ENCODE measurements at regions not wholly inside any gene's neighbourhood (a gene's known extent, or its start where the extent isn't known, plus 50 kb on each side); places are given as distances from the start of the nearest gene placed in this dataset.

GRCh38 chr7:145876376-145876775 is 240.2 kb upstream of the CNTNAP2 start:
- TF ChIP-seq FOXM1 (IDR thresholded peaks at IDR 0.05; ENCODE audit: borderline replicate concordance, low read depth) (no peak), EGR1 (IDR thresholded peaks at IDR 0.05) (no peak)

DNA sequence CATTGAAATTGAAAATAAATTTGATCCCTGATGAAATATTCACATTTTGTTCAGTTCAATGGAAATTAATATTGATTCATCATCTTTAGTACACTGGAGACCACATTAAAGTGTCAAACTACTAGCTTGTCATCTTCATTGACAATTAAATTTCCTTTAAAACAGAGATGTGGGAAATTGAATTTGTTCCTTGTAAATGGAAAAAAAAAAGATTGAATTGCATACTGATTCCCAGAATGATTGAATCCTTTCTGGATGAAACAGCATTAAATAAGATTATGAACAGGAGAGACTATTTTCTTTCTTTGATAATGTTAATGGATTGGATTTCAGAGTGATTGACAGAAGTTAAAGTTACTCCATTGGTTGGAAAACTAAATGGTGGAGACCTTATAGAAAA is 241.3 kb upstream of the CNTNAP2 start:
- TF ChIP-seq USF1 (IDR thresholded peaks at IDR 0.05) (no peak), EP300 (IDR thresholded peaks at IDR 0.05; ENCODE audit: borderline replicate concordance) (no peak), ZBTB7A (IDR thresholded peaks at IDR 0.05; ENCODE audit: low read depth) (no peak), EGR1 (IDR thresholded peaks at IDR 0.05) (no peak), CEBPB (IDR thresholded peaks at IDR 0.05) (no peak), TEAD4 (IDR thresholded peaks at IDR 0.05) (no peak), CREB1 (IDR thresholded peaks at IDR 0.05; ENCODE audit: low read depth) (no peak), MAX (IDR thresholded peaks at IDR 0.05) (no peak), RAD21 (IDR thresholded peaks at IDR 0.05; ENCODE audit: low read depth) (no peak), YY1 (IDR thresholded peaks at IDR 0.05; ENCODE audit: low read depth) (no peak), TCF12 (IDR thresholded peaks at IDR 0.05; ENCODE audit: low read depth) (no peak), NFIC (IDR thresholded peaks at IDR 0.05) (no peak), TAF1 (IDR thresholded peaks at IDR 0.05; ENCODE audit: low read depth) (no peak), FOXM1 (IDR thresholded peaks at IDR 0.05; ENCODE audit: borderline replicate concordance, low read depth) (no peak)
- TF ChIP-seq, protein P1, sequence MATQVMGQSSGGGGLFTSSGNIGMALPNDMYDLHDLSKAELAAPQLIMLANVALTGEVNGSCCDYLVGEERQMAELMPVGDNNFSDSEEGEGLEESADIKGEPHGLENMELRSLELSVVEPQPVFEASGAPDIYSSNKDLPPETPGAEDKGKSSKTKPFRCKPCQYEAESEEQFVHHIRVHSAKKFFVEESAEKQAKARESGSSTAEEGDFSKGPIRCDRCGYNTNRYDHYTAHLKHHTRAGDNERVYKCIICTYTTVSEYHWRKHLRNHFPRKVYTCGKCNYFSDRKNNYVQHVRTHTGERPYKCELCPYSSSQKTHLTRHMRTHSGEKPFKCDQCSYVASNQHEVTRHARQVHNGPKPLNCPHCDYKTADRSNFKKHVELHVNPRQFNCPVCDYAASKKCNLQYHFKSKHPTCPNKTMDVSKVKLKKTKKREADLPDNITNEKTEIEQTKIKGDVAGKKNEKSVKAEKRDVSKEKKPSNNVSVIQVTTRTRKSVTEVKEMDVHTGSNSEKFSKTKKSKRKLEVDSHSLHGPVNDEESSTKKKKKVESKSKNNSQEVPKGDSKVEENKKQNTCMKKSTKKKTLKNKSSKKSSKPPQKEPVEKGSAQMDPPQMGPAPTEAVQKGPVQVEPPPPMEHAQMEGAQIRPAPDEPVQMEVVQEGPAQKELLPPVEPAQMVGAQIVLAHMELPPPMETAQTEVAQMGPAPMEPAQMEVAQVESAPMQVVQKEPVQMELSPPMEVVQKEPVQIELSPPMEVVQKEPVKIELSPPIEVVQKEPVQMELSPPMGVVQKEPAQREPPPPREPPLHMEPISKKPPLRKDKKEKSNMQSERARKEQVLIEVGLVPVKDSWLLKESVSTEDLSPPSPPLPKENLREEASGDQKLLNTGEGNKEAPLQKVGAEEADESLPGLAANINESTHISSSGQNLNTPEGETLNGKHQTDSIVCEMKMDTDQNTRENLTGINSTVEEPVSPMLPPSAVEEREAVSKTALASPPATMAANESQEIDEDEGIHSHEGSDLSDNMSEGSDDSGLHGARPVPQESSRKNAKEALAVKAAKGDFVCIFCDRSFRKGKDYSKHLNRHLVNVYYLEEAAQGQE (IDR thresholded peaks at IDR 0.05; ENCODE audit: low read depth) = no peak

DNA sequence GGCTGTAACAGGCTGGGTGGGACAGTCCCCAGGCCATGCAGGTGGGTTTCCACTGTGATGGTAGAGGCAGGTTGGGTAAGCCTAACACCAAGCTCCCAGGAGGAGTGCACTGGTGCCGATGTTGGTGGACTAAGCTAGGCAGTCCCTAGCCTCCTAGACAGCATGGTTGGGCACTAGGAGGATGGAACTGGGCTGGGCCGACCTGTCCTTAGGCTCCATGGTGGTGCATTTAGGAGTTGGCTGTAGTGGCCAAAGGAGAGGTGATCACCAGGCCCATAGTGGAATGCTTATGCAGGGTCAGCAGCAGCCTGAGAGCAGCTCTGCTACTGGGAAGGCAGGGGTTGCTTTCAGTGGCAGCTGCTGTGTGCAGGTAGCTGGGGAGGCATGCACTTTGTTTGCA is 247.7 kb upstream of the CNTNAP2 start:
- TF ChIP-seq ZBTB7A (IDR thresholded peaks at IDR 0.05; ENCODE audit: low read depth) (no peak), CREB1 (IDR thresholded peaks at IDR 0.05; ENCODE audit: low read depth) (no peak), TCF12 (IDR thresholded peaks at IDR 0.05; ENCODE audit: low read depth) (no peak), YY1 (IDR thresholded peaks at IDR 0.05; ENCODE audit: low read depth) (no peak), CEBPB (IDR thresholded peaks at IDR 0.05) (no peak), EP300 (IDR thresholded peaks at IDR 0.05; ENCODE audit: borderline replicate concordance) (no peak)

DNA sequence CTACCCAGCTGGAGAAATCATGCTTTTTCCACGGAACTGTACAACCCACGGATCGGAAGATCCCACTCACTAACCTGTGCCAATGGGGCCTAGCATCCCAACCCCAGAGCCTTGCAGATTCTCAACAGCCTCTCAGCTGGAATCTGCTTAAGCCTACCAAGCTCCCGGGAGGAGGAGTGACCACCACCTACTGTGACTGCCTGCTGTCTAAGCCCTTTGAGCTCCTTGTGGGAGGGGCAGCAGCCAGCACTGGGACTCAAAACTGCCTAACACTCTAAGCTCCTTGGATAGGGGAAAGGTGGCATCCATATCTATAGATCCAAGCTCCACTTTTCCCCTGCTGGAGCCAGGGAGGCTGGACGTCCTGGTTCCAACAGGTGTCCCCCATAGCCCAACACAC is 254.4 kb upstream of the CNTNAP2 start:
- TF ChIP-seq MAX (IDR thresholded peaks at IDR 0.05) (no peak), EP300 (IDR thresholded peaks at IDR 0.05; ENCODE audit: borderline replicate concordance) (no peak), ZBTB7A (IDR thresholded peaks at IDR 0.05; ENCODE audit: low read depth) (no peak), TEAD4 (IDR thresholded peaks at IDR 0.05) (no peak)

DNA sequence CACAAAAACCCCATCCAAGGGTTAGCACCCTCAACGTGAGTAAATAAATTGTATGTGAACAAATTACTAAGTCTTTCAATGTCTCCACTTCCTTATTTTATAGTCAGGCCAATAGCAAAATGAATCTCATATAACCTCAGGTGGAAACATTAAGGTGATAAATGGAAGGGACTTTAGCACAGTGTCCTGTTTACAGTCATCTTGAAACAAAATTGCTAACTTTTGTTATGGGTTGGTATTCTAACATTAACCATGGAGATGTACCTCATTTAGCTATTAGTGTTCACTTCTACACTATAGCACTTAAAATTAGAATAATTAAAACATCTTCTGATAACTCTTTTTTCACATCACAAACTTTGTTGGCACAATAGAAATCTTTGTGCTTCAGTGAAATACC is 255.8 kb upstream of the CNTNAP2 start:
- TF ChIP-seq NFIC (IDR thresholded peaks at IDR 0.05) = no peak
- TF ChIP-seq, protein P1 (IDR thresholded peaks at IDR 0.05; ENCODE audit: low read depth) = no peak
- TF ChIP-seq TAF1 (IDR thresholded peaks at IDR 0.05; ENCODE audit: low read depth) = no peak
- no peak for TF ChIP-seq CEBPB (IDR thresholded peaks at IDR 0.05)
- TF ChIP-seq USF1 (IDR thresholded peaks at IDR 0.05) = no peak
- no peak for TF ChIP-seq TEAD4 (IDR thresholded peaks at IDR 0.05)
- no peak for TF ChIP-seq CREB1 (IDR thresholded peaks at IDR 0.05; ENCODE audit: low read depth)
- TF ChIP-seq RAD21 (IDR thresholded peaks at IDR 0.05; ENCODE audit: low read depth) = no peak
- TF ChIP-seq TCF12 (IDR thresholded peaks at IDR 0.05; ENCODE audit: low read depth) = no peak
- no peak for TF ChIP-seq ZBTB7A (IDR thresholded peaks at IDR 0.05; ENCODE audit: low read depth)
- TF ChIP-seq MAX (IDR thresholded peaks at IDR 0.05) = no peak
- no peak for TF ChIP-seq FOXM1 (IDR thresholded peaks at IDR 0.05; ENCODE audit: borderline replicate concordance, low read depth)
- no peak for TF ChIP-seq EP300 (IDR thresholded peaks at IDR 0.05; ENCODE audit: borderline replicate concordance)
- TF ChIP-seq EGR1 (IDR thresholded peaks at IDR 0.05) = no peak
- no peak for TF ChIP-seq YY1 (IDR thresholded peaks at IDR 0.05; ENCODE audit: low read depth)

DNA sequence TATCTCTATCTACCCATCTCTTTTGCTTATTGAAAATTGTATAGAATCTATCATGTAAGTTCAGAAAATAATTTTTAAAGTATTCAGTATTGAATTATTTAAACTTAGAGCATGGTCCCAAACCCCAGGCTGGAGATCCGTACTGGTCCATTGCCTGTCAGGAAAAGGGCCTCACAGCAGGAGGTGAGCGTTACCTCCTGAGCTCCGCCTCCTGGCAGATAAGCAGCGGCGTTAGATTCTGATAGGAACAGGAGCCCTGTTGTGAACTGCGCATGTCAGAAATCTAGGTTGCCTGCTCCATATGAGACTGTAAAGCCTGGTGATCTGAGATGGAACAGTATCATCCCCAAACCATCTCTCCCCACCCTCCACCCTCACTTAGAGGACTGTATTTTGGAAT is 266.0 kb upstream of the CNTNAP2 start:
- TF ChIP-seq MAX (IDR thresholded peaks at IDR 0.05) (no peak), FOXM1 (IDR thresholded peaks at IDR 0.05; ENCODE audit: borderline replicate concordance, low read depth) (no peak), TCF12 (IDR thresholded peaks at IDR 0.05; ENCODE audit: low read depth) (no peak), CEBPB (IDR thresholded peaks at IDR 0.05) (no peak)

All from Ishikawa (cell line).